NB4 (cell line): ENCODE measurements at regions not wholly inside any gene's neighbourhood (a gene's known extent, or its start where the extent isn't known, plus 50 kb on each side); places are given as distances from the start of the nearest gene placed in this dataset.

Experiments used
- POLR2A ChIP-seq: IDR thresholded peaks from 2 replicates; pipeline ENCODE4 v1.6.1; 2011; ENCODE audit warnings: mild to moderate bottlenecking; ENCODE audit not compliant: insufficient read length; ENCODE audit errors: extremely low read depth
- TF ChIP-seq, protein P1 (sequence below): IDR thresholded peaks from one replicate; pipeline ENCODE4 v1.5.1; 2012; ENCODE audit warnings: low read depth, low read length

DNA sequence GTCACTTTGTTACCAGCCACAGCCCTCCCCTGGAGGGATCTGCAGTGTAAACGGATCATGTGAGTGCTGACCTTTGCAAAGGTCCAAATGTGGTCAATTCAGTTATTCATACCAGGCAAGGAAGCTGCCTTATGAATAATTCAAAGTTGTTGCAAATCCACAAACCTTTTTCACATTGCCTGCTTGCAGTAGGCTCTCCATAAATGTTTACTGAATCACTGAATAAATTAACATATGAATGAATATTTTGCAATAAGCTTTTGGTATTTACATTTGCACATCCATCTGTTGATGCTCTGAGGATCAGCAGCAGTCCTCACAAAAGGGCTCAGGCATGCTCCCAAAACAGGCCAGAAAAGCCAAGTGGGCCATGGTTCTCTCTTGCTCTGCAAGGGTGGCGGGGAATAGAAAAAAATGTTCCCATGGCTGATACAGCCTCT is 156.8 kb downstream of the VAPA start:
- TF ChIP-seq, protein P1, sequence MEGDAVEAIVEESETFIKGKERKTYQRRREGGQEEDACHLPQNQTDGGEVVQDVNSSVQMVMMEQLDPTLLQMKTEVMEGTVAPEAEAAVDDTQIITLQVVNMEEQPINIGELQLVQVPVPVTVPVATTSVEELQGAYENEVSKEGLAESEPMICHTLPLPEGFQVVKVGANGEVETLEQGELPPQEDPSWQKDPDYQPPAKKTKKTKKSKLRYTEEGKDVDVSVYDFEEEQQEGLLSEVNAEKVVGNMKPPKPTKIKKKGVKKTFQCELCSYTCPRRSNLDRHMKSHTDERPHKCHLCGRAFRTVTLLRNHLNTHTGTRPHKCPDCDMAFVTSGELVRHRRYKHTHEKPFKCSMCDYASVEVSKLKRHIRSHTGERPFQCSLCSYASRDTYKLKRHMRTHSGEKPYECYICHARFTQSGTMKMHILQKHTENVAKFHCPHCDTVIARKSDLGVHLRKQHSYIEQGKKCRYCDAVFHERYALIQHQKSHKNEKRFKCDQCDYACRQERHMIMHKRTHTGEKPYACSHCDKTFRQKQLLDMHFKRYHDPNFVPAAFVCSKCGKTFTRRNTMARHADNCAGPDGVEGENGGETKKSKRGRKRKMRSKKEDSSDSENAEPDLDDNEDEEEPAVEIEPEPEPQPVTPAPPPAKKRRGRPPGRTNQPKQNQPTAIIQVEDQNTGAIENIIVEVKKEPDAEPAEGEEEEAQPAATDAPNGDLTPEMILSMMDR: no peak
- TF ChIP-seq POLR2A: no peak
